HG02588 (cell line): ENCODE measurements at regions not wholly inside any gene's neighbourhood (a gene's known extent, or its start where the extent isn't known, plus 50 kb on each side); places are given as distances from the start of the nearest gene placed in this dataset.

Experiments used
- ATAC-seq: cut with Tn5 transposase; IDR thresholded peaks from one replicate; pipeline ENCODE4 v1.9.1; 2021; ENCODE audit warnings: mild to moderate bottlenecking, moderate library complexity; ENCODE audit not compliant: unreplicated experiment

- ATAC-seq: no peak
Observed at GRCh38 chr11:116536416-116536815, 236.4 kb downstream of the BUD13 start.

GRCh38 chr11:116535994-116536393 lies 236.8 kb downstream of the BUD13 start:
- no peak for ATAC-seq

GRCh38 chr11:116535120-116535519 lies 237.7 kb downstream of the BUD13 start:
- no peak for ATAC-seq

- no peak for ATAC-seq
Observed at GRCh38 chr11:116534270-116534975, 238.4 kb downstream of the BUD13 start.

GRCh38 chr11:116533186-116533825 lies 239.5 kb downstream of the BUD13 start:
- ATAC-seq: no peak

GRCh38 chr11:116532066-116532465 lies 240.7 kb downstream of the BUD13 start:
- no peak for ATAC-seq

- ATAC-seq: no peak
Observed at GRCh38 chr11:116530705-116531104, 242.1 kb downstream of the BUD13 start.

- no peak for ATAC-seq
Observed at GRCh38 chr11:116529271-116529670, 243.5 kb downstream of the BUD13 start.

GRCh38 chr11:116527180-116527991 lies 245.4 kb downstream of the BUD13 start:
- no peak for ATAC-seq

- ATAC-seq: no peak
Observed at GRCh38 chr11:116525961-116526495, 246.8 kb downstream of the BUD13 start.

GRCh38 chr11:116519499-116519898 lies 253.3 kb downstream of the BUD13 start:
- peak; percentile 68 for ATAC-seq

GRCh38 chr11:116518141-116518540 lies 254.6 kb downstream of the BUD13 start:
- ATAC-seq: no peak

- ATAC-seq: no peak
Observed at GRCh38 chr11:116517584-116517983, 255.2 kb downstream of the BUD13 start.

- no peak for ATAC-seq
Observed at GRCh38 chr11:116517077-116517476, 255.7 kb downstream of the BUD13 start.

- no peak for ATAC-seq
Observed at GRCh38 chr11:116515664-116516184, 257.1 kb downstream of the BUD13 start.

- ATAC-seq: no peak
Observed at GRCh38 chr11:116513894-116514293, 258.9 kb downstream of the BUD13 start.

GRCh38 chr11:116513278-116513823 lies 259.4 kb downstream of the BUD13 start:
- ATAC-seq: no peak

- ATAC-seq: no peak
Observed at GRCh38 chr11:116512841-116513240, 259.9 kb downstream of the BUD13 start.

GRCh38 chr11:116511684-116512083 lies 261.1 kb downstream of the BUD13 start:
- no peak for ATAC-seq

- ATAC-seq: no peak
Observed at GRCh38 chr11:116510886-116511650, 261.7 kb downstream of the BUD13 start.
